ENCODE measurements at regions not wholly inside any gene's neighbourhood (a gene's known extent, or its start where the extent isn't known, plus 50 kb on each side); places are given as distances from the start of the nearest gene placed in this dataset.

DNA sequence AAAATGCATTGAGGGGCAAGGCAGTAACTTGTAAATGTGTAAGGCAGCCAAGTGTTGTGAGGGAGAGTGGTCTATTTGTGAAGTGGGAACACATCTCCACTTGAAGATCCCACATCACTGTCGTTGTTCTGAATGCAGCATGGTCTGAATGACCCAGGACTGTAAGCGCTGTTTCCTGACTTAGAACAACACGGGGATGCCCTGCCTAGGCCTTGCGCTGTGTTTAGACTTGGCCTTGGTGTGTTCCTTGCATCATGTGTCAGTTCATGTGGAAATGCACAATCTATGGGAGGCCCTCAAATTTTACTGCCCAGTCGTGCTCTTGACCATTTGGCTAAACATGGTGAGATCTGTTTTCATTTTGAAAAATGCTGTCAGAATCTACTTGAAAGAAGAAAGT lies 205.1 kb downstream of the SOX11 start:
- no peak for DNase-seq (ENCODE audit: low read depth)
- in situ Hi-C loops (cut with HindIII; ENCODE audit: low pct_unique_long_range_greater_than_20kb, low sequenced_read_pairs): no loop called here

- DNase-seq (ENCODE audit: low read depth): no peak
- in situ Hi-C loops (cut with HindIII; ENCODE audit: low pct_unique_long_range_greater_than_20kb, low sequenced_read_pairs): no loop called here
Measured at GRCh38 chr2:5898667-5899066, 206.5 kb downstream of the SOX11 start.

- in situ Hi-C loops (cut with HindIII; ENCODE audit: low pct_unique_long_range_greater_than_20kb, low sequenced_read_pairs): no loop called here
- no peak for DNase-seq (ENCODE audit: low read depth)
Measured at GRCh38 chr2:5905661-5906060, 213.5 kb downstream of the SOX11 start.

DNA sequence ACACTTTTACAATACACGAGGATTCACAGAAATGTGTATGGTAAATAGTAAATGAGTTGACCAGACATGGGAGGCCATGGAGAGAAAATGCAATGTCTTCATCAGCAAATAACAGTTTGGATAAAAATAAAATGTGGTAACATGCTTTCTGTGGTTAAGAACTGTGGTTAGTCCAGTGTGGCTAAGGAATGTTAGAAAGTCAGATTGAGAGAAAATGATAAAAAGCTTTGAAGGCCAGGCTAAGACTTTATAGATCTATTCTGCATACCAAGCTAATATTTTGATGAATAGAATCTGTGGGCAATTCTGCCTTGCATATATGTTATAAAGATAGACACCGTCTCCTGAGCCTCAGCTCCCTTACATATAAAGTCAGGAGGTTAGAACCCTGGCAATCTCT lies 215.9 kb downstream of the SOX11 start:
- DNase-seq (ENCODE audit: low read depth): no peak
- in situ Hi-C loops (cut with HindIII; ENCODE audit: low pct_unique_long_range_greater_than_20kb, low sequenced_read_pairs): no loop called here

GRCh38 chr2:5911718-5912117 lies 219.5 kb downstream of the SOX11 start:
- in situ Hi-C loops (cut with HindIII; ENCODE audit: low pct_unique_long_range_greater_than_20kb, low sequenced_read_pairs): no loop called here
- no peak for DNase-seq (ENCODE audit: low read depth)

- no peak for DNase-seq (ENCODE audit: low read depth)
- in situ Hi-C loops (cut with HindIII; ENCODE audit: low pct_unique_long_range_greater_than_20kb, low sequenced_read_pairs): no loop called here
Measured at GRCh38 chr2:5913711-5914395, 221.7 kb downstream of the SOX11 start.

DNA sequence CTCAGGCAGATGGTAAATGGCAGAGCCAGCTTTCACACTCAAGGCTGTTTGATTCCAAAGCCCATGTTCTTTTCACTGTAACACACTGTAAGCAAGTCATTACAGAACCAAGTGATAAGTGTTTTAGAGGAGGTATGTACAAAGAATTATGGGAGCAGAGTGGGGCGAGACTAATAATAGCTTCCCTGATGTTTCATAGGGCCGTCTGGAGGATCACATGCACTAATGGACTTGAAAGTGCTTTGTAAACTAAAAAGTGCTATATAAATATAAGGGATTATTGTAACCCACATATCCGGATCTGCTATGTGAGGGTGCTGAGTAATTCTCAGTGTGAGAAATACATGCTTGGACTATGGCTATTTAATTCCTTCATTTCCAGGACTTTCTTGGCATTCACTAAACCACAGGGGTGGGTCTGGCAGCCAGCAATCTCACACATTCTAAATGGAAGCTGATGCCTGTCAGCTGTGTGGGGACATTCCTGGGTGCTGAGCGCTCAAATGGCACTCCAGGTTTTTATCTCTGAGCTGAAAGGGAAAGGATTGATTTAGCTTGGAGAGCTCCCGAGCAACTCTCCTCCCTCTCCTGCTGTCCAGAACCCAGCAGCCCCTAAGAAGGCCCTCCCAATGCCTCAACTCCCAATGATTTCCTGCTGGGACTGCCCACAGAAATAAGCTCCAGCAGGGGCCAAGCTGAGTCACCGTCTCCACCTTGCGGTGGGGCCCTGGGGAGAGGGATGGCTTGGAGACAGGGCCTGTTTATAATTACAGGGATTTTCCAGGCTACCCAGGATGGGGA lies 222.8 kb downstream of the SOX11 start:
- in situ Hi-C loops (cut with HindIII; ENCODE audit: low pct_unique_long_range_greater_than_20kb, low sequenced_read_pairs): no loop called here
- DNase-seq (ENCODE audit: low read depth): peak; percentile 84

DNA sequence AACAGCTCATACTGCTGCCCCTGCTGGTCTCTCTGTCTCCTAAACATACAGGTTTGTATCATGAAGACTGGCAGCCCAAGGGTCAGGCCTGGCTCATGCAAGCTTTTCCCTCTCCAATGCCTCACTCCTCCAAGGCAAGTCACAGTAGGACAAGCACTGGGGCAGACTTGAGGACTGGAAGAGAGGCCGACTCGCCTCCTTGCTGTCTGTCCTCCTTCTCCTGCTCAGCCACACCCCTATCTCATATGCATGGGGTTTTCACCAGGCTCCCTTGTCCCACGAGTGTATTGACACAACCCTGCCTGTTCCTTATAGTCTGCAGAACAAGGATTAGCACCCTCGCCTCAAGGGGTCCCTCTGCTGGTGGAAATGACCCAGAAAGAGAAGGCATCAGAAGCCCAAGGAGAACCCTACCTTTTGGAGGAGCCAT lies 223.7 kb downstream of the SOX11 start:
- peak; percentile 27 for DNase-seq (ENCODE audit: low read depth)
- in situ Hi-C loops (cut with HindIII; ENCODE audit: low pct_unique_long_range_greater_than_20kb, low sequenced_read_pairs): no loop called here

GRCh38 chr2:5921081-5921642 lies 229.0 kb downstream of the SOX11 start:
- in situ Hi-C loops (cut with HindIII; ENCODE audit: low pct_unique_long_range_greater_than_20kb, low sequenced_read_pairs): no loop called here
- DNase-seq (ENCODE audit: low read depth): no peak

GRCh38 chr2:5923957-5924945 lies 232.1 kb downstream of the SOX11 start:
- DNase-seq (ENCODE audit: low read depth): no peak
- in situ Hi-C loops (cut with HindIII; ENCODE audit: low pct_unique_long_range_greater_than_20kb, low sequenced_read_pairs): no loop called here

DNA sequence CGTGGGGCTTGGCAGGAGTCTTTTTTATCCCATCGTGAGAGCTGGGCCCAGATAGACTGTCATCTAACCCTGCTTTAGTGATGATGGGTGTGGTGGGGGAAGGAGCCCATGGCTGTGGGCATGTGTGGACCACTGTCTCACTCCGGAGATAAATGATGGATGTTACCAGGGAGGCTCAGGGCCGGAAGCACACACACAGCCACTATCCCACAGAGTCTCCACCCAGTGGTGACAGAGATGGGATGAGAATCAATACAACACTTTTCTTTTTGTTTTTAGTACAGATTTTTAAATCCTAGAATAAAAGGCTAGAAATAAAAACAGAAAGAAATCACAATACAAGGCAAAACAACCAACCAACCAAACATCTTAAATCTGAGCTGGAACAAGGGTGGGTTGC lies 233.4 kb downstream of the SOX11 start:
- no peak for DNase-seq (ENCODE audit: low read depth)
- in situ Hi-C loops (cut with HindIII; ENCODE audit: low pct_unique_long_range_greater_than_20kb, low sequenced_read_pairs): no loop called here

DNA sequence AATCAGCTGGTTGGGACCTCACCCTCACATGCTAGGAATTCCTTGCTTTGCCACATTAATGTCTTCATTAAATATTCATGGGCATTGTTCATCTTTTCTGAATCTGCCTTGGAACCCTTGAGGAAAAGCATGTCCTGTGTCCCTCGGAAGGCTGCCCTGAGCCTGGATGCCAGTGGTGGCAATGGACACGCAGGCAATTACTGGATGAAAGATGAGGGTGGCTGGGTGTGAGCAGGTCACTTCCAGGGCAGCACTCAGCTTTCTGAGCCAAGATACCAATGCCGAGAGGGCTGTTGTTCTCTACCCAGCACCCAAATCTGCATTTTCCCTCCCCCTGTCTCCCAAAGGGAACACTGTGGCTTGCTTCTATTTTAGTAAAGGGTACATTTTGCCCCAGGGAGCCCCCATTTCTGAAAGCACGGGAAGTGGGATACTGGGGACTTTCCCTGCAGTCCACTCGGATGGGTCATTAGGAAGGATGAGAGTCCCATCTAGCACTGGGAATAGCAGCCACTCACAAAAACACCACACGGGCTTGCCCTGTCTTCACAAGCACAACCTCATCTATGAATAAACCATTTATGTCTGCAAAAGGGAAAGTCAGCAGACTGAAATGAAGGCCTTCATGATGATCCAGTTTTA lies 234.8 kb downstream of the SOX11 start:
- in situ Hi-C loops (cut with HindIII; ENCODE audit: low pct_unique_long_range_greater_than_20kb, low sequenced_read_pairs): no loop called here
- DNase-seq (ENCODE audit: low read depth): no peak

DNA sequence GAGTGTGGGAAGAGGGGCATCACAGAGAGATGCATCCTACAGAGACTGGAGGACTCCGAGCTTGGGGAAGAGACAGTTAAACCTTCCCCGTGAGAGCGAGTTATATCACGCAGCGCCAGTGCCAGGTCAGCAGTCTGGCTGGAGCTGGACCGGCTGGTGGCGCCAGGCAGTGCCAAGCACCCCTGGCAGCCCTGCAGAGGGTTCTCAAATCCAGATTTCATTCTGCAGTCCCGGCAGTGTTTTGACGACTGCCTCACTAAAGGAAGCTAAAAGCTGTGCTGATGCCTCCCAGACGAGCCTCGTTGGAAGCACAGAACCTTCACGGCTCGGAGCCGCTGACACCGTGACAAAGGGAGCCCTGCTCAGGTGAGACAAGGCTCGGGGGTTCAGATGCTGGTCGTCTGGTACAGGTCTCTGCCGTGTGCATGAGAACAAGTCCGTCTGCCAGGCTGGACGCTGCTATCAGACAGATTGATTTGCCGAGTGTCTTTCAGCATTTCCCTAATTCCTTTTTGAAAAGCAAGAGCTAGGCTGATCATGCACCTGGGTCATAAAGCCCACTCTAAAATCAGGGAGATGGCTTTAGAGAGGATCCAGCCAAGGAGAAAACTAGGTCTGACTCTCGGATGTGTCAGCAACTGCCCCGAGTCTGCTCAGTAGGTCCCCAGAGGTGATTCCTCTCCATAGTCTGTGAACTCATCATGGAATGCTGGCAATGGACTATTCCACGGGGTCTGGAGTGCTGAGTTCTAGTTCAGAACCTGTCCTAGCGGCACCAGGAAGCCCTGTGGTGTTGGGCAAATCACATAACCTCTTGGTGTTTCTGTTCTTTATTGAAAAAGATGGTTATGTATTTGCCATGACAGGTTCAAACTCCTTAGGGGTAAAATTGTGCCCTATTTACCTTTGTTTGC lies 240.6 kb downstream of the SOX11 start:
- no peak for DNase-seq (ENCODE audit: low read depth)
- in situ Hi-C loops (cut with HindIII; ENCODE audit: low pct_unique_long_range_greater_than_20kb, low sequenced_read_pairs): no loop called here

DNA sequence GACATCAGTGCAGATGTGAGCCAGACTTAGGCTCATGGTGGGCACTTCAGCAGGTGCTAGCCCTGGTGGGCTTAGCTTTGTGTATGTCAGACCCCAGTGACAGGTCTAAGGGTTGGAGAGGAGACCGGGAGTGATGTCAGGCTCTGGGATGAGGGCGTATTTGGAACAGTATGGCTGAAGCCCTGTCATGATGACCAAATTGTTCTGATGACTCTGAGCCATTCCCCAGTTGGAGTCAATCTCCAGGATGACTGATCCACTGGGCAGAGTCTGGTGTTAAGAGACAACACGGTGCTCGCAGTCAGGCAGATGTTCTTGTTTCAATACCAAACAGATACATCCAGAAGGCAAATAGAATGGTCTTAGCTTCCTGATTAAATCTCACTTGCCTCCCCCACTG lies 241.5 kb downstream of the SOX11 start:
- in situ Hi-C loops (cut with HindIII; ENCODE audit: low pct_unique_long_range_greater_than_20kb, low sequenced_read_pairs): no loop called here

DNA sequence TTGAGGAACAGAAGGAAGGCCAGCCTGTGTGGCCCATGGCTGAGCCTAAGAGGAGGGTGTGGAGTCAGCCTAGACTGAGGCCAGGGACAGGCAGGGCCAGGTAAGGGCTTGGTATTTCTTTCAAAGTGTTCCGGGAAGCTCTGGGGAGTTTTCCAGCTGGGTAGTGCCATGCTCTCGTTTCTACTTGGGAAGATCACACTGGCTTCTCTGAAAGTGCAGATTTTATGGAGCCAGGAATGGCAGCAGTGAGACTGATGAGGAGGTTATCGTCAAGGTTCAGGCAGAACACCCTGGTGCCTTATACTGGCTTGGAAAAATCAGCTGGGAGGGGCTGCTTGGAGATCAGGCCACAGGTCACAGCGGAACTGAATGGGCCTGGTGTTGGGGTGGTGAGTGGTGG lies 245.1 kb downstream of the SOX11 start:
- no peak for DNase-seq (ENCODE audit: low read depth)
- in situ Hi-C loops (cut with HindIII; ENCODE audit: low pct_unique_long_range_greater_than_20kb, low sequenced_read_pairs): no loop called here

More for the DNA sequence above, 241.5 kb downstream of the SOX11 start:
- DNase-seq (ENCODE audit: low read depth): no peak

DNA sequence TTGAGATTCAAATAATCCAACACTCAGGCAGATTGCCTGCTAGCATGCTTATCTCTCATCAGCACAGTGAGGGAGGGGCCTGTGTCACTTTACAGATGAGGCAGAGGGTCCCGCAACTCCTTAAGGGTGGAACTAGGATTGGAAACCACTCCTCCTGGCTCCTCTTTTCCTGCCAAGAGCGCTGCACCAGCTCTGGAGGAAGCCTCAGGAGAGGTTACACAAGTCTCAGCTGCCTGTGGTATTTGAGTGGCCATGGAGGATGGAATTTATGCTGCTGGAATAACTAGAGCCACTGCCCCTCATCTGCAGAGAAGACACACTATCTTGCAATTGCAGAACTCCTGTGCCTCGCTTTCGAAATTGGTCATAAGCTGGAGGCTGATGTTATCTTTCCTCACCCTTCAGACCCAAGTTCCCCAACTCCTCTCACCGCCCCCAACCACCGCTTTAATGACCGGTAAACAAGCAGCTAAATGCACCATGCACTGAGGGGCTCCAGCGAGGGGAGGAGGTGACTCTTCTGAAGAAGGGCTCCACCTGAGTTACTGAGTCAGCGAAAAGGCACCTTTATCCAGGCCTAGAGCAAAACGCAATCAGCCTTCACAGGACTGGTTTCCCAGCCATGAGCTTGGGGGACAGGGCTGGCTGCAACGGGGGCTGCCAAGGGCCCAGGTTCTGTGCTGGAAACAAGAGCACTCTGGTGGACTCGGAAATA lies 245.8 kb downstream of the SOX11 start:
- in situ Hi-C loops (cut with HindIII; ENCODE audit: low pct_unique_long_range_greater_than_20kb, low sequenced_read_pairs): no loop called here
- DNase-seq (ENCODE audit: low read depth): no peak

DNA sequence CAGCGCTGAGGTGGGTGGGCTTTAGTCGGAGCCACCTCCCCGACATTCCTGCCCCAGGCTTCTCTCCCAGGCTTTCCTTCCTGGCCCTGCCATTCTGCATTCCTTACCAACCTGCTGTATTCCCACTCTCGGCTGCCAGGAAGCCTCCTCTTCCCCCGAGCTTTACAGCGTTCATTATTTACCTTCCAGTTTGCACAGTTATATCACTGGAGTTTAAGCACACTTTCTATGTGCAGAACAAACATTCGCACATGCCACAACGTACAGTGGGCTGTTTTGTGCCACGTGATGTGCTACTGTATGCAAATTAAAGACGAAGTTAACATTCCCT lies 246.3 kb downstream of the SOX11 start:
- DNase-seq (ENCODE audit: low read depth): no peak

More for the DNA sequence above, 246.3 kb downstream of the SOX11 start:
- in situ Hi-C loops (cut with HindIII; ENCODE audit: low pct_unique_long_range_greater_than_20kb, low sequenced_read_pairs): no loop called here
